Esophagus mucosa (tissue), 1 donor: ENCODE measurements at regions not wholly inside any gene's neighbourhood (a gene's known extent, or its start where the extent isn't known, plus 50 kb on each side); places are given as distances from the start of the nearest gene placed in this dataset.

Experiments used
- ATAC-seq: fragments of 200-7000 bp; cut with Tn5 transposase; one replicate; pipeline ENCODE4 v1.9.1; 2020
- donor health status: DM: yes; HTN: yes; CAD: no.

GRCh38 chr17:14942526-14943190 is 322.5 kb downstream of the PMP22 start:
- ATAC-seq, result peak; percentile 87

GRCh38 chr17:14940938-14941265 is 324.2 kb downstream of the PMP22 start:
- ATAC-seq, result peak; percentile 44

GRCh38 chr17:14940108-14940937 is 324.8 kb downstream of the PMP22 start:
- ATAC-seq, result peak; percentile 34

- ATAC-seq, result no peak
These were observed 329.2 kb downstream of the PMP22 start for GRCh38 chr17:14935845-14936485.

GRCh38 chr17:14935139-14935841 is 329.8 kb downstream of the PMP22 start:
- ATAC-seq, result no peak

- ATAC-seq, result no peak
These were observed 331.4 kb downstream of the PMP22 start for GRCh38 chr17:14933676-14934075.

GRCh38 chr17:14926526-14927122 is 338.5 kb downstream of the PMP22 start:
- peak; percentile 51 for ATAC-seq

- no peak for ATAC-seq
These were observed 339.1 kb downstream of the PMP22 start for GRCh38 chr17:14926073-14926472.

- no peak for ATAC-seq
These were observed 339.6 kb downstream of the PMP22 start for GRCh38 chr17:14925498-14925897.

GRCh38 chr17:14923981-14924380 is 341.1 kb downstream of the PMP22 start:
- ATAC-seq, result no peak

GRCh38 chr17:14922411-14922810 is 342.7 kb downstream of the PMP22 start:
- ATAC-seq, result no peak

GRCh38 chr17:14921936-14922335 is 343.2 kb downstream of the PMP22 start:
- no peak for ATAC-seq

- peak; percentile 62 for ATAC-seq
These were observed 345.4 kb downstream of the PMP22 start for GRCh38 chr17:14919631-14920213.

- no peak for ATAC-seq
These were observed 346.0 kb downstream of the PMP22 start for GRCh38 chr17:14919094-14919493.

- no peak for ATAC-seq
These were observed 346.6 kb downstream of the PMP22 start for GRCh38 chr17:14918540-14918939.

GRCh38 chr17:14910916-14911315 is 354.2 kb downstream of the PMP22 start:
- no peak for ATAC-seq

GRCh38 chr17:14904386-14904785 is 360.7 kb downstream of the PMP22 start:
- no peak for ATAC-seq

- ATAC-seq, result no peak
These were observed 361.3 kb downstream of the PMP22 start for GRCh38 chr17:14903854-14904253.

- no peak for ATAC-seq
These were observed 362.3 kb downstream of the PMP22 start for GRCh38 chr17:14902803-14903202.

- ATAC-seq, result no peak
These were observed 362.8 kb downstream of the PMP22 start for GRCh38 chr17:14902297-14902696.

- ATAC-seq, result no peak
These were observed 363.8 kb downstream of the PMP22 start for GRCh38 chr17:14901376-14901775.

- ATAC-seq, result peak; percentile 61
These were observed 378.9 kb downstream of the PMP22 start for GRCh38 chr17:14886200-14886739.
